NCI-H1417 treated with DMSO at 0.1 percent for 48 hours (cell line): ENCODE measurements at regions not wholly inside any gene's neighbourhood (a gene's known extent, or its start where the extent isn't known, plus 50 kb on each side); places are given as distances from the start of the nearest gene placed in this dataset.

Source experiments
- DNase-seq: peaks from one replicate; lab custom pipeline; 2025; lab: John Stamatoyannopoulos, UW

DNA sequence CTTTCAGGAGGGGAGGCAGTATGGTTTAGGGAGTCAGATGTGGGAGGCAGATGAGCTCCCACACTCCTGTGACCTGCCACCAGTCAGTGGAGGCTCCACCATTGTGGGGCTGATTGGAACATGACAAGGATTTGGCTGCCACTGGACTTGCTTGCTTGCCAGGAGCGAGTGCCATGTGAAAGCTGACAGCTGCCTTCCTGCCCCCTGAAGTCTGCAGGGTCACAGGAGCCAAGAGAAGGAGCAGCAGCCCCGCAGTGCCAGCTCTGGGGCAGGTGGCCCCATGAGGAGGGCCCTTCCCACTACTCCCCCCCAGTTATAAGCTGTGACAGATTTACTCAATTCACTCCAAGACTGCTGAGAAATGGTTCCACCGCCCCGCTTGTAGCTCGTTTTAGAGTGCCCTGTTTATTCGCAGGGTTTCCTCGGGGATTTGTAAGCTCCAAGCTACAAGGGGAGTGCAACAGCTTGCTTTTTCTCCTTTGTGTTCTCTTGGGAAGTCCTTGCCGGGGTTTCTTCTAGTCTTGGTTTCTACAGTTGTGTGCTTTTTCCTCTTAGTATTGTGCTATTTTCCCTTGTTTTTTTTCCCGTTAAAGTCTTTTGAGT is 414.3 kb downstream of the MEIS1 start:
- DNase-seq, result no peak

DNA sequence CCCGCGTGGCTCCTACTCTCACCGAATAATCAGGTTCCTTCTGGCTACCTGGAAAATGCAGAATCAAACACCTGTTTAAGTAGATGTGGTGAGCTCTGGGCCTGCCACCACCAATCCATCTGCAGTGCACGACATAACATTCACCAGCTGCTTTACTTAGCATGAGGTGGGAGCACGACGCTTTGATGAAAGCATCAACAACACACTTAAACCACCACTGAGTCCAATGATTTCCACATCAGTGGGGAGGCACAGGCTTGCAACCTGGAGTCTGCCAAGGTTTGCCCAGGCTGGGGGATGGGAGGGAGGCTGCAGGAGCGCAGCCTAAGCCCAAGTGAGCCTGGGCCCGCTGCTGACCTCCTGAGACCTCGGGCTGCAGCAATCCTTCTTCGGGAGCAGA is 415.5 kb downstream of the MEIS1 start:
- no peak for DNase-seq

DNA sequence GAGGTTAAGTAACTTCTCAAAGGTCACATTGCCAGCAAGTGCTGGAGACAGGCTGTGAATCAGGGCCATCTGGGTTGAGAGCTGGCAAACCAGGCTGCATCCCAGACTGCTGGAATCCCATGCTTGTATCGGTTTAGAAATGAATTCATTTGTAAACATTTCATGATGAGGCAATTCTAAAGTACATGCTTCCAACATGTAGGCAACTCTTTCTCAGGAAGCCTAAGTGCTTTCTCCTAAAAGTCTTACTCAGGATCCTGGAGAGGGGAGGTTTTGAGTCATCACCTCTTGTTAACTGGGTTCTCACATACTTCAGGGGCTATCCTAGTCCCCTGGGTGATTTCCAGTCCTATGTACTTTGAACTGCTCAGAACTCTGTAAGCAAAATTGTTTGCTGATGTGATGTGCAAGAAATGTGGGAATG is 416.5 kb downstream of the MEIS1 start:
- DNase-seq, result no peak

DNA sequence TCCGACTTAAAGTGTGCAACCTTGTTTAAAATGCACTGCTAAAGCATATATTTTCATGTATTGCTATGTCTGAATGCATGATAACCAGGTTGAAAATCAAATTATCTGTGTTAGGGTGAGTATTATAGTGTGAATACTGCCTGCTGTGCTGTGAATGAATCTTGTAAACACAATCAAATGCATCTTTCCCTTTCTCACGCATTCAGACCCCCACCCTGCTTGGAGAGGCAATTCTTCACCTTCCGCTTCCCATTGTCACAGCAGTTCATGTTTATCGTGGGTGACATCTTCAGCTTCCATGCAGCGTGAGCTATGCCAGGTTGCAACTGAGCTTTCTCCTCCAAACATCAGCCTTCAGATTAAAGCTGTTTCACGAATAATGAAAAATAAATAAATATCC is 418.0 kb downstream of the MEIS1 start:
- DNase-seq, result no peak

DNA sequence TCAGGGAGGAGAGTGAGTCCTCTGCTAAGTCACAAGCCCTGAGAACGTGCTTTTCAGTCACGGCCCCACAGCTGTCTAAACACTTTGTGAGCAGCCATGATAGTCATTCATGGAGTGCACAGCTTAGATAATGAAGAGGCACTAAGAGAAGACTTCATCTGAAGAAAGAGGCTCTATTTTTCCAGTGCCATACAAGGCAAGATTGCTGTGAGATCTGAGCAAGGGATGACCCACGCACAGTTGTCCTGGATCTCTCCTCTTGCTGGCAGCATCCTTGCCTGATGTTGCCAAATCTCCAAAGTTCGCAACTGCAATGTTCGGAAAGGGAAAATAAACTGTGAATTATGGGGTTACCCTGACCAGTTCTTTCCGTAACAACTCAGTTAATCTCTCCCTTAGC is 418.7 kb downstream of the MEIS1 start:
- DNase-seq, result no peak

DNA sequence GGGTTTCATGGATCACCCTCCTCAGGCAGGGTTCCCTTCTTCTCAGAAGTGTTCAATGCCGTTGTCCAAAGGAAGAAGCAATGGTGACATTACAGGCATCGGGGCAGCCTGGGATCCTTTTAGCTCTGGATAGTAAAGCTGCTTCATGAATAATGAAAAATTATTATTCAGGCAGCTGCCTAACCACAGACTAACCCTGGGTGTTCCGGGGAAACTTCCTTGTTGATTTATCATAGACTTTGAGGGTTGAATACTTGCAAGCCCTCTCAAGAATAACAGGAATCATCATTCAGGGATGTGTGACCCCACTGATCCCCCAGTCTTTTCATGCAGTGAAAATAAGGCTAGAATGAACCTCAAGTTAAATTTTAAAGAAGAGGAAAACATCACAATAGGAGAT is 419.4 kb downstream of the MEIS1 start:
- no peak for DNase-seq

DNA sequence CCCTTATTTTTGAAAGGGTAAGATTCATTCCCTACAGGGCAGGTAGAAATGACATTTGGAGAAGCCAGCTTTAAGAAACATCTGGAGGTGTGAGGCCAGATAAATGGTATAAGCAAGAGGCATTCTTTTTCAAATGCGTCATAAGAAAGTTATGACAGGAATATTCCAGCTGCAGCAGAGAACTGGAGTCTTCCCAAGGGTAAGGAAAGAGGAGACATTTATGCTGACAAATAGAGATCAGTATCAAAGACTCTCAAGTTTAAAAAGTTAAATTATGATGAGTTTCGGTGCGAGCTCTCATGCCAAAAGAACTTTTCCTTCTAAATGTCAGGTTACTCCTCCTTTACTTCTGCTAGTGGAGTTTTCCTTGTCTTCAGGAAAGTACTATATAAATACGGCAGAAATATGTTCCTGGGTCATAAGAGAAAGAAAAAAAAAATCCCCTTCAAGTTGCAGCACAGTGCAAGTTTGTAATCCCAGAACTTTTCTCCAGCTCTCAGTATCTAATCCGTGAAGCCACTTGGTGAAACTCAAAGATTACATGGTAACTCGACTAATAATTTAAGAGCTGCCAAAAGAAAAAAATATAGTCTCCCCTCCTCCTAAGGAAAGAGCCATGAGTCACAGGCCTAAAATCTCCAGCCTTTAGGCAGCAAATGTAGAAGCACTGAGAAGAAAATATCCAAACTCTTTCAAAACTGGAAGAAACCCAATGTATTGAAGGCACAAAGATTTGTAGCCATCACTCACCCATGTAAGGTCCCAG is 428.1 kb downstream of the MEIS1 start:
- DNase-seq, result no peak

DNA sequence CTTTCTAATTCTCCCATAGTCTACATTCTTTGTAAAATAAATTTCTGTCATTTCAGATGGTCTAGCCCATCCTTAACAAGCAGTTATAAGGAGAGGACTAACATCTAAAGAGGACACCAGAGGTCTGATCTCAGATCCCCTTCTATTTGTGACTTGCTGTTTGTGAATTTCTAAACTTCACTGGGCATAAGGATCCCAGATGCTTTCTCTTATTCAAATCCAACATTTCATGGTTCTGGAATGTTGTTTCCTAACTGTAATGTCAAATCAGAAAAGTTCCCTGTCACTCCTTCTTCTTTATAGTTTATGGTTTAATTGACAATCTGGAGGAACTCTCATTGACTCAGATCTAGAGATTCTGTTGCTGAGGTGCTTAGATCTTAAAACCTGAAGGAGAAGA is 430.2 kb downstream of the MEIS1 start:
- no peak for DNase-seq

DNA sequence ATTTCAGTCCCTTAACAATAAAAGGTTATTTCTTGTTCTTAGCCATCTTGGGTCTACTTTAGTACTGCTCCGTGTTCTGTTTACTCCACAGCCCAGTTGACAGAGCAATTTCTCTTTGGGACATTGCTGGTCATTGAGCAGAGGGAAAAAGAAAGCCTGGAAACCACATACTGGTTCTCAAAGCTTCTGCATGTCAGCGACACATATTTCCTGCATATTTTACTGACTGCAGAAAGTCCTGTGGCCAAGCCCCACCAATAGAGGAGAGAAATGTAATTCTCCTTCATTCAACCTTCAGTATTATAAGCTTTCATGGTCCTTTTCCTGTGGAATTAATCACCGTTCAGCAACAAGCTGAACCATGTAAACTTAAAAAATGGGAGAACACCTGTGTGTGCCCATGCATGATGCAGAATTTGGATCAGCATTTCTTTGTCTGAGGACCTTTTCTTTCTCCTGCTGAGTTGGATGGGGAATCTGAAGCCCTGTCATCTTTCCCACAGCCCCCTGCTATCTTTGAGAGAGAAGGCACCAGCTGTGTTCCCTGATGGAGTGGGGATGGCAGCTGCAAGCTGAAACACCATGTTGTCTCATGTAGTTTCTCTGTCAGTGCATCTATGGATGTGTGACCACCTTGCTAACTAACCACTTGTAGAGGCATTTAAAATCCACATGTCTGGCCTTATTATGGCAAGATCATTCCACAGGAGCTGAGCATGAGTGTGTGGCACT is 431.6 kb downstream of the MEIS1 start:
- DNase-seq, result no peak

DNA sequence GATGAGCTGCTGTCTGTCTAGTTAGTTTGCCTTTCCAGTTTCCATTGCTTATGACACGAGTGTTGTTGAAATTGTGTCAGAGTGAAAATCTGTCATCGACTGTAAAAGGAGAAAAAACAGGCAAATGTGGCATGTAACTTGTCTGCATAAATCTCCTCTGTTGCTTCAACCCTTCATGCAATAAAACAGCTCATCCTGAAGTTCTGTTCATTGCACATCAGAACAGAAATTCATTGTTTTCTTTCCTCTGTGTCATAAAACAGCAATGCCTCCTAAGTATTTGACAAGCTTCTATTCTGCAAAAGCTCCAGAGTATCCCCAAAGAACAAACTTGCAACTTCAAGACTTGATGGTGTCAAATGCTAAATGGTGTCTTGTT is 432.1 kb downstream of the MEIS1 start:
- DNase-seq, result no peak

DNA sequence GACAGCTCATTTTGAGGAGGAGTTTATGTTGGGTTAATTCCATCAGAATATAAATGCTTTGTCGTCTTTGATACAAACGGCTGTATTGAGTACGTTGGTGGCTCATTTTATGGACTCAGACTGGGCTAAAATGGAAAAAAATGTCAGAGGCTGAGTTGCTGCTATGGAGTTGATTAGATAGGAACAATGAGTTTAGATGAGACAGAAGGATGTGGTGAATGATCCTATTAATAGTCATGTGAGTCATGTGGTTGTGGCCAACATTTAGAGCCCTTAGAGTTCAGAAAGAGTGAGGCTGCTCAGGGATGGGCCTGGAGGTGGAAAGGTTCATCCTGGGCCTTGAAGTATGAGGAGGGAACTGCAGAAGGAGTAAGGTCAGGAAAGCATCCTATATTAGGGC is 434.2 kb downstream of the MEIS1 start:
- DNase-seq, result no peak

DNA sequence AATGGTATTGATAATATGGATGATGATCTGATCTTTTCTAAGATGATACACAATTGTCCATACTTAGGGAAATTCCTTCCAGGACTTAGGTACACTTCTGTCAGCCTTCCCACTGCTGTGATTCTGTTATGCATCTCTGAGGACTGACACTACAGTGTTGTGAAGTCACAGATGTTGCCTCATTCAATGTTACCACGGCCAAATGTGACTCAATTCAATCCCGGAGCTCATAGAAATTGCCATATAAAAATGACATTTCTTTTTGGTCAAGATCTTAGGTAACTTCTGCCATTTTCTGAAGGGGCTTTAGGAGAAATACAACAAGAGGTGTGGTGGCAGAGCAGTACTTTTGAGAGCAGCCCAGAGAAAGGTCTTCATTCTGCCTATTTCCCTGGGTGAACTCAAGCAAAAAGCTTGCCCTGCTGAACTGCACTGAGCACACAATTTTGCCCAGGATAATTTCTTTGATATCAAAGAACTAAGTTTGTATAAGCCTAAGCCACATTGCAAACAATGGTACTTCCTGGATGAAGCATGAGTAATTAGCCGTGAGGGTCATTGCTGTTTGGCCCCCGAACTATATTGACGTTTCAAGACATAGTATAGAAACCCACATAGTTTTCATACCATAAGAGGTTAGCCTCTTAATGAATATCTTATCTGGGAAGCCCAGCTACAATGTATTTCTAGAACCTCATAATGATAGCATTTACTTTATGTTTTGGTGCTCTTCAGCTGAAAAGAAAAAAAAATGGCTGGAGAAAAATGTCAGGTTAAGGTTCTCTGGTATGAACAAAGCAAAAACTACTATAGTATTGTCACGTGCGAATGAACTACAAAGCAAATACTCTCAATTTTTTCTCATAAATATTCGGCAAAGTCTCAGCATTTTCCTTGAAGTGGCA is 437.4 kb downstream of the MEIS1 start:
- DNase-seq, result no peak

DNA sequence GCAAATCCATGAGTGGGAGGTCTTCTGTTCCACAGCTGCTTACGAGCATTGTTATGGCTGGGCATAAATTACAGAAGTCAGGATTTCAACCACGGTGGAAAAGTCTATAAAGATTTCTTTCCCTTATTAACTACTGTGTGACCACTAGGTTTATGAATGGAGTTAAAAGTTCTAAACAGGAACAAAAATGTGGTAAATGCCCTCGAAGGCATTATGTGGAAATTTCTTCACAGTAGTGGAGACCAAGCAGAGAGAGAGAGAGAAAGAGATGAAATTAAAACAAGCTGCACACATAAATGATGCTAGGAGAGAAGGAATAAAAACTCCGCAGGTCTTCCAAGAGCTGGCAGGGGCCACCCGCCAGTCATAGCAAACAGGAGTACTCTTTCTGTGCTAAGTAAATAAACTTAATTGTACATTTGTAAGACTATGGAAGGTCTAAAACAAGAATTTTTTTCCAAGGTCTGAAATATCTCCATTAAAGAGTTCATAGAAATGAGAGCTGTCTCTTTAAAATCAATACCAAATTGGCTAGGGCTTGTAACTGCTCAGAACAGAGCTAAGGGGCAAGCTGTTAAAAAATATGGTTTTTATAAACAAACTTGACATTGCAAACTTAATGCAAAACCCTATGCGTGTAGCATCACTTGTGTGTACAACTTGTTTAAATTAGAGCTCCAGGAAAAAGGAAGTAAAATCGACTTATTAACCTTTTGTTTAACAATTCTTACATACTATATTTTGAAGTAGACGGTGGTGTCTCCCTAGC is 438.2 kb downstream of the MEIS1 start:
- DNase-seq, result no peak

DNA sequence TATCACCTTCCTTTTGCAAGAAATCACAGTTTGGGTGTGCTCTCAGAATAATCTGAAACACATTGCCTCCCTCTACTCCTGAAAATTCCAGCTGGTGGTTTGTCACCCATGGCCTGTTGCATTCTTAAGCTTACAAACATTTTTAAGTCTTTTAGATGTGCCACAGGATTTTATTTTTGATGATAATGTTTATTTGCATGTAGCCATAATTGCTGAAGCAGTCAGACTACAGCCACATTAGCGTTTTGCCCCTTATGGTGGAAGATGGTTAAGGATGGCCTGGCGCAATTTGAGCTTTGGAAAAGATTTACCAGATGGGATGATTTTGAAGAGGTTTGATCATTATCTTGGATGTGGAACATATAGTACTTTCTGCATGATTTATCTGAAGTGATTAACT is 439.5 kb downstream of the MEIS1 start:
- no peak for DNase-seq

DNA sequence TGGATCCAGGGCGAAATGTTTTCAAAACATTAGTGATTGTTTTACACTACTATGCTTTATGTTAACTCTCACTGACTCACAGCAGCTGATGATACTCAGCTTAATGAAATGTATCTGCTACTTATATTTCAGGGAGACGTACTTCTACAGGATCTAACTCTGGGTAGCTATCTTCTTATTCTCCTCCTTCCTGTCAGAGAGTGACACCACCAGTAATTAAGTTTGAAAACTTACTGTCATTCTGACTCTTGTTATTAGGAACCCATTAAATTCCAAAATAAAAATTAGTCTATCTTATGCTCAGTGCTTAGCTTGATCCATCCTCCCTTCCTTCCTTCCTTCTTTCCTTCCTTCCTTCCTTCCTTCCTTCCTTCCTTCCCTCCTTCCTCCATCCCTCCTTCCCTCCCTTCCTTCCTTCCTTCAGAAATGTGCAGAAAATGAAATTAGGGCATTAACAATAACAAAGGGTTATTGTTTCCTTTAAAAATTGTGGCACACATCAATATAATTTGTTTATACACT is 441.1 kb downstream of the MEIS1 start:
- DNase-seq, result no peak

DNA sequence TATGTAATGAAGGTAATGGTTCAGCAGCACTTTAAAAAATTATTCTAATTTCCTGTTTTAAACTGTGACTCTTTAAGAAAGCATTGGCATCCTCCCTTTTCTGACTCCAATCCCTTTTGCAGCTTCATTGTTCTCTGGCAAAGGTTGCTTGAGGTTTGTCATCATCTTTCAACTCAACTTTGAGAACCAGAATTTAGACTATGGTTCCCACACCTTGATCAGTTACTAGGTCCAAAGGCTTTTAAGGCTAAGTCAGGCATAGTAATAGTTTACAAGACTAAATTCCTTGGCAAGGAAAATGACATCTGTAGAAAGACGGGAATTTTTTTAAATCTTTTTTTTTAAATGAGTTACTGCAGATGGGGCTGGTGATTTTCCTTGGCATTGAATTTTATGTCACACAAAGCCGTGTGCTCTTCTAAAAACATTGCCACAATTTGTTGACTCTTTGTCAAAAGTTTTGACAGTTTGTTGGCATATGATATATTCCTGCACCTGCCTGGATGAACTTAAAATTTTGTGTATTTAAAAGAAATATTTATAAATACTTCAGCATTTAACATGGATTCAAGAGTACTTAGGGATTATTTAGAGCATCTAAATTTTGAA is 451.0 kb downstream of the MEIS1 start:
- DNase-seq, result no peak

DNA sequence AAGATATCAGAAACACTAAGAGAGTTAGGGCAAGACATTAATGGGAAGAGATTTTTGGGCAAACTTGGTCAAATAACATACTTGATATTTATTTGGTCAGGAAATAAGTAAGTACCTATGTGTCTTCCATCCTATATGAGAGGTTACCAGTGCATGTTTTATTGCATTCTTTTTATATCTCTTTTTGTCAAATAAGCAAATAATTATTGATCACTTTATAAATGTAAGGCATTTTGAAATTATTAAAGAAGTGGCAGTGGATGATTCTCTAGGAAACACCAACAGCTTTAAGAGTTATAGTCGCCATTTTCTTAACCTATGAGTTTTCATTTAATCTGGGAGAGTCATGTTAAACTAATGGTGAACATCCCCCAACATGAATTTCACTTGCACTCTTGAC is 453.3 kb downstream of the MEIS1 start:
- no peak for DNase-seq

DNA sequence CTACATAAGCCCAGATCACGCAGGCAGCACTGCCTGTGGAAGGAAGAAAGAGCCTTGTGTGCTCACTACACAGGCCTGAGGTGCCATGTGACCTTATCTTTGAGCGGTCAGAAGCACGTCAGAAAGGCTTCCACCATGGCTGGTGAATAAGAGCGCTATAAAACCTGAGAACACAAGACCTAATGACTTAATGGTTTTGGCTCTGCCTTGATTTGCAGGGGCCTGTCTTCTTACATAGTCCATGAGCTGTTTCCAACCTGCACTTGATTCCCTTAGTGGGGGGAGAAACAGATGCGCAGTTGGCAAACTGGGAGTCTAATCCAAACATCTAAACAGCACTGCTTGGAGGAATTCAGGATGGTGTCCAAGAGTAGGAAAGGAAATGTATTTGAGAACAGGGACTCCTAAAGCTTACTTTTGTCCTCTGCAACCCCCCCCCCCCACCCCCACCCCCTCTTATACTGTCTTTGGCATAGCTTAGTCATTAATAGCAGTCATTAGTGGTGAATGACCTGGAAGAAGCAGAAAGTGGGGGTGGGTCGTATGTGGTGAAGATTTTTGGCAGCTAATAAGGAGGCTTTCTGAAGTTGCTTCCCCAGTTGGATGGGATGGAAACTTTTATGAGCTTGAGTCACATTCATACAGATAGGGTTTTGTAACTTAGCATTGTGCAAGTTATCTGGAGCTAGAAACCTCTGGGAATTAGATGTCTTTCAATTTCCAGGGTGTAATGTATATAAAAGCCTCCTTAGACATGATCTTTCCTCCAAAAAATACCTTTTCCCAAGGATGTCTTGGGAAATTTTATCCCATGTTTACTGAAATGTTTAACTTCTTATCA is 454.1 kb downstream of the MEIS1 start:
- DNase-seq, result no peak

DNA sequence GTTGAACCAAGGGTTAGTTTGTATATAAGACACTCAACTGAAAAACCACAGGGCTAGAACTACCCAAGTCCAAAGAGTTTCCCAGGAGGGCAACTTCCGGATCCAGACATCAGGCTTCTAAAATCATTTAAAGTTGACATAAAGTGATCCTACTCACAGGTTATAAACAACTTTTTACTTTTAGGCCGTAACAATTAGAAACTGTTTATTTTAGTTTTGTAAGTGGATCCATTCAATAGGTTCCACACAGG is 454.6 kb downstream of the MEIS1 start:
- DNase-seq, result no peak

DNA sequence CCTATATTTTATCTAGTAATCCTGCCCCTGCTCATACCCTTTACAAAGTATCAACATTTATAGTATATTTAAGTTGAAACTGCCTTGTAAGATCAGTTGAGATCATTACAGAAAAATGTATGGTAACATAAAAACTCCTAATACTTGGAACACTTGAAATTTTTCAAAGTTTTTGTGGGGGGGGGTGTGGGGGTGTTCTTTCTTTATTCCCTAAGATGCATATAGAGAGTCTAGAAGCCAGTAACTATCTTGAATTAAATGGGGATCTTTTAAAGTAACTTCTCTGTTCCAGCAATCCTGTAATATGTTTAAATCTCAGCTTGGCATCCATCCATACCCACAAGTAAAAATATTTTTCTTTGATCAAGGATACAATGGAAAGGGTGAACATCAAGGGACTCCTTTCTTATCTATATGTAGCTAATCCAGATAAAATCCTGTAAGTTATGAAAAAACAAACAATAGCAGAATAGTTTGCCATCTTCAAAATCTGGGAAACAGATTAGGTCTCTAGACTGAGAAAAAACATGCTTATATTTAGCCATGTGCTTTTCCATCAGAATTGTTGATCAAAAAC is 455.3 kb downstream of the MEIS1 start:
- DNase-seq, result no peak
